Thymus (tissue), 11 donors: ENCODE measurements at regions not wholly inside any gene's neighbourhood (a gene's known extent, or its start where the extent isn't known, plus 50 kb on each side); places are given as distances from the start of the nearest gene placed in this dataset.
A peak's percentile ranks its signal among the peaks of the same experiment; 100 is the strongest.

Experiments used
- DNase-seq, 9 donors: peaks; one replicate each; pipeline ENCODE4 v3.0.0-alpha.2; 2013; ENCODE audit warnings: low spot score in 9 of 9, low read depth in 6 of 9, missing footprints in 1 of 9
- H3K27ac ChIP-seq, 2 donors: one replicate each; pipeline ENCODE4 v1.5.1; 2013; ENCODE audit warnings: control low read depth in 1 of 2, low read depth in 1 of 2, low read length in 1 of 2, mild to moderate bottlenecking in 1 of 2, moderate library complexity in 1 of 2
- H3K27me3 ChIP-seq, 2 donors: one replicate each; pipeline ENCODE4 v1.5.1; 2013; ENCODE audit warnings: low read length in 1 of 2; ENCODE audit not compliant: control insufficient read depth in 2 of 2, insufficient read depth in 1 of 2
- H3K36me3 ChIP-seq, 2 donors: one replicate each; pipeline ENCODE4 v1.5.1; 2013; ENCODE audit warnings: low read length in 1 of 2, mild to moderate bottlenecking in 1 of 2, moderate library complexity in 1 of 2; ENCODE audit not compliant: control insufficient read depth in 2 of 2, insufficient read depth in 2 of 2
- H3K4me1 ChIP-seq, 2 donors: one replicate each; pipeline ENCODE4 v1.5.1; 2013; ENCODE audit warnings: low read length in 2 of 2; ENCODE audit not compliant: control insufficient read depth in 2 of 2, insufficient read depth in 2 of 2
- H3K4me3 ChIP-seq, 2 donors: one replicate each; pipeline ENCODE4 v1.5.1; 2013; ENCODE audit warnings: low read length in 2 of 2, control low read depth in 1 of 2, mild to moderate bottlenecking in 1 of 2
- H3K9me3 ChIP-seq, 2 donors: one replicate each; pipeline ENCODE4 v1.5.1; 2013; ENCODE audit warnings: low read length in 1 of 2, mild to moderate bottlenecking in 1 of 2; ENCODE audit not compliant: control insufficient read depth in 2 of 2, insufficient read depth in 1 of 2
- WGBS: extraction: QIAGEN DNeasy Blood & Tissue Kit; methylation state at CpG from one replicate; pipeline ENCODE4 v1.1.7; 2013; 5-methylcytosine and 5-hydroxymethylcytosine counted together
- donor health status: healthy.

- no peak overlapping the region for H3K27ac ChIP-seq
- DNase-seq = no peak
- H3K9me3 ChIP-seq = no peaks in the 10 kb centered on the region
- H3K27me3 ChIP-seq = peaks cover 0 to 19% of the 10 kb centered on the region in 2 donors
- 53% methylated on average over 6 of the region's 6 CpGs for WGBS
- no peak overlapping the region for H3K4me3 ChIP-seq
- peaks cover 2 to 4% of the 10 kb centered on the region in 2 donors for H3K4me1 ChIP-seq
- H3K36me3 ChIP-seq = no peaks in the 10 kb centered on the region
These were observed 81.1 kb upstream of the ALOX12 start for GRCh38 chr17:6914711-6915110.

GRCh38 chr17:6915620-6916019 lies 80.2 kb upstream of the ALOX12 start:
- WGBS = 93% methylated on average over 4 of the region's 4 CpGs
- Histone ChIP-seq H3K4me3 (no peak overlapping the region), H3K36me3 (no peaks in the 10 kb centered on the region), H3K27ac (no peak overlapping the region), H3K27me3 (peaks cover 0 to 19% of the 10 kb centered on the region in 2 donors), H3K4me1 (peaks cover 2 to 4% of the 10 kb centered on the region in 2 donors), H3K9me3 (no peaks in the 10 kb centered on the region)
- DNase-seq = no peak

DNA sequence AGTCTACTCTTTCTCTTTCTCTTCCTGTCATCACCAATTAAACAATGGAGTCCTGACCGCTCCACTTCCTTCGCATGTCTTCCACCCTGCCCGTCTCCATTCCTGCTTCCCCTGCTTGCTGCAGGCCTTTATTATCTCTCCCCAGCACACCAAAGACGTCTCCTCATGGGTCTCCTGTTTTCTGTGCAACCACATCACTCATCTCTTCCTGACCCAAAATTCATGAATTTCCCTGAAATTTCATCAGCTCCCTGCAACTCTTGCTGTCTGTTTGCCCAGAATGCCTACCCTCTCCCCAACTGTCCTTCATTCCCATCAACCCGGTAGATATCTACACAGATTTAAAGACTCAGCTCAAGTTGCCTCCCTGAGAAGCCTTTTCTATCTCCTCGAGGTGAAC lies 76.7 kb upstream of the ALOX12 start:
- Histone ChIP-seq H3K27ac (no peak overlapping the region), H3K9me3 (no peaks in the 10 kb centered on the region), H3K27me3 (peaks cover 0 to 15% of the 10 kb centered on the region in 2 donors), H3K36me3 (no peaks in the 10 kb centered on the region), H3K4me3 (no peak overlapping the region), H3K4me1 (peaks cover 0 to 1% of the 10 kb centered on the region in 2 donors)
- WGBS = 86% methylated on average over 6 of the region's 6 CpGs
- no peak for DNase-seq

GRCh38 chr17:6923385-6923784 lies 72.5 kb upstream of the ALOX12 start:
- 87% methylated on average over 8 of the region's 8 CpGs for WGBS
- Histone ChIP-seq H3K4me3 (no peak overlapping the region), H3K36me3 (no peaks in the 10 kb centered on the region), H3K27ac (no peak overlapping the region), H3K4me1 (no peaks in the 10 kb centered on the region), H3K27me3 (peaks cover 0 to 2% of the 10 kb centered on the region in 2 donors), H3K9me3 (peaks cover 0 to 3% of the 10 kb centered on the region in 2 donors)
- DNase-seq = no peak

DNA sequence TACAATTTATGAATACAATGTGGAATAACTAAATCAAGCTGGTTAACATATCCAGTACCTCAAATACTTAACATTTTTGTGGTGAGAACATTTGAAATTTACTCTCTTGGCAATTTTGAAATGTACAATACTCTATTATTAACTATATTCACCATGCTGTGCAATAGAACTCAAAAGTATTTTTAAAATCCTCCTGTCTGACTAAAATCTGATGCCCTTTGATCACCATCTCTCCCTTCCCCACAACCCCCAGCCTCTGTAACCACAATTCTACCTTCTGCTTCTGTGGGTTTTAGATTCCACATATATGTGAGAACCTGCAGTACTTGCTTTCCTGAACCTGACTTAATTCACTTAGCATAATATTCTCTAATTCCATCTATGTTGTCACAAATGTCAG lies 71.6 kb upstream of the ALOX12 start:
- peak in 7 of 9 donors; percentile 11 to 71 (median 27) for DNase-seq
- Histone ChIP-seq H3K27ac (no peak overlapping the region), H3K4me1 (no peaks in the 10 kb centered on the region), H3K36me3 (no peaks in the 10 kb centered on the region), H3K9me3 (peaks cover 0 to 3% of the 10 kb centered on the region in 2 donors), H3K27me3 (no peaks in the 10 kb centered on the region), H3K4me3 (no peak overlapping the region)

DNA sequence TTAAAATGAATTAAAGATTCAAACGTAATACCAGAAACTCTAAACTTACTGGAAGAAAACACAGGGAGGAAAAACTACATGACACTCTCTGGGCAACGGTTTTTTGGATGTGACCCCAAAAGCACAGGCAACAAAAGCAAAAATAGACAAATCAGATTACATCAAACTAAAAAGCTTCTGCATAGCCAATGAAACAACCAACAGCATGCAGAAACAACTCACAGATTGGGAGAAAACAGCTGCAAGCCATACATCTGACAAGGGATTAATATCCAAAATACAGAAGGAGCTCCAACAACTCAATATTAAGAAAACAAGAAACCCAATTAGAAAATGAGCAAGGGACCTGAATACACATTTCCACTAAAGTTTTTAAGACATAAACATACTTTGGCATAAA lies 69.2 kb upstream of the ALOX12 start:
- Histone ChIP-seq H3K4me3 (no peak overlapping the region), H3K4me1 (no peaks in the 10 kb centered on the region), H3K9me3 (peaks cover 0 to 3% of the 10 kb centered on the region in 2 donors), H3K36me3 (no peaks in the 10 kb centered on the region), H3K27me3 (no peaks in the 10 kb centered on the region), H3K27ac (no peak overlapping the region)
- WGBS = 96% methylated on average over 2 of the region's 2 CpGs
- DNase-seq = no peak

GRCh38 chr17:6927290-6928126 lies 68.3 kb upstream of the ALOX12 start:
- Histone ChIP-seq H3K4me1 (no peaks in the 10 kb centered on the region), H3K4me3 (no peak overlapping the region), H3K36me3 (no peaks in the 10 kb centered on the region), H3K27me3 (no peaks in the 10 kb centered on the region), H3K9me3 (peaks cover 0 to 3% of the 10 kb centered on the region in 2 donors), H3K27ac (no peak overlapping the region)
- 98% methylated on average over 2 of the region's 2 CpGs for WGBS
- no peak for DNase-seq

DNA sequence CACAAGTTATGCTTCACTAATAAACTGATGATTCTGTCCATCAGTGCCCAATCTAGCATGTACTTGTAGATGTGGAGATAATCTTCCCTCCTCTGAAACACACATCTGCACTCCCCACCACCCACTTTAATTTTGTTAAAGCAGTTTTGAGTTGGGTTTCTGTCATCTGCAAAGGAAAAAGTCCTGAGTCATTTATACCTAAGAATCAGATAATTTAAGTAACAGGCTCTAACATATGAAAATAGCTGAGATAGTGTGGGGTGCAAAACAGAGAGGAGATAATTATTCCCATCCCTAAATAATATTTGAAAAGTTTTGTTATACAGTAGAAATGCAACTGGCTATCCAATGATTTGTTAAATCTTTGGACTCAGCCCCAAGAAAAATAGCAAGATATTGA lies 67.7 kb upstream of the ALOX12 start:
- no peaks in the 10 kb centered on the region for H3K36me3 ChIP-seq
- H3K27ac ChIP-seq = no peak overlapping the region
- H3K4me1 ChIP-seq = no peaks in the 10 kb centered on the region
- no peak for DNase-seq
- H3K27me3 ChIP-seq = no peaks in the 10 kb centered on the region
- no peak overlapping the region for H3K4me3 ChIP-seq
- peaks cover 0 to 3% of the 10 kb centered on the region in 2 donors for H3K9me3 ChIP-seq

- DNase-seq = no peak
- no peak overlapping the region for H3K27ac ChIP-seq
- peaks cover 0 to 3% of the 10 kb centered on the region in 2 donors for H3K9me3 ChIP-seq
- no peak overlapping the region for H3K4me3 ChIP-seq
- no peaks in the 10 kb centered on the region for H3K27me3 ChIP-seq
- H3K4me1 ChIP-seq = no peaks in the 10 kb centered on the region
- H3K36me3 ChIP-seq = no peaks in the 10 kb centered on the region
These were observed 65.1 kb upstream of the ALOX12 start for GRCh38 chr17:6930749-6931148.
